Naive thymus-derived CD8-positive, alpha-beta T cell (primary cell): ENCODE measurements at regions not wholly inside any gene's neighbourhood (a gene's known extent, or its start where the extent isn't known, plus 50 kb on each side); places are given as distances from the start of the nearest gene placed in this dataset.

Experiments used
- ATAC-seq, 2 donors: fragments of 150-1000 bp; cut with Tn5 transposase in 1 of 2; sonication (Bioruptor Pico), chemical (Tn5 transposase) in 1 of 2; 1 replicate in 1 of 2; 2 replicates in 1 of 2; pipeline ENCODE4 v1.10.0; 2021; ENCODE audit warnings: mild to moderate bottlenecking in 2 of 2, moderate library complexity in 2 of 2
- POLR2A ChIA-PET: fragments of 350-600 bp; sonication (Branson Sonifier 250); formaldehyde crosslinking; loops from one replicate; lab custom pipeline; 2021; ENCODE audit warnings: antibody characterized with exemption; lab: Charles Lee
- DNase-seq, 10 donors: peaks; one replicate each; pipeline versions ENCODE4 v3.0.0 to v3.0.0-alpha.2; 2020 to 2022
- H3K27ac Mint-ChIP-seq, 10 donors: one replicate each; pipeline ENCODE4 v1.8.0; 2020 to 2022; ENCODE audit warnings: mild to moderate bottlenecking in 10 of 10, mixed read lengths in 10 of 10, moderate library complexity in 4 of 10, inconsistent platforms in 1 of 10
- H3K27me3 Mint-ChIP-seq, 5 donors: one replicate each; pipeline ENCODE4 v1.8.0; 2021 to 2022; ENCODE audit warnings: mixed read lengths in 5 of 5
- H3K36me3 Mint-ChIP-seq, 3 donors: one replicate each; pipeline ENCODE4 v1.8.0; 2020 to 2022; ENCODE audit warnings: mixed read lengths in 3 of 3, mild to moderate bottlenecking in 2 of 3, inconsistent platforms in 1 of 3
- H3K4me1 Mint-ChIP-seq, 4 donors: one replicate each; pipeline ENCODE4 v1.8.0; 2021 to 2022; ENCODE audit warnings: mixed read lengths in 4 of 4
- H3K4me3 Mint-ChIP-seq, 10 donors: one replicate each; pipeline ENCODE4 v1.8.0; 2020 to 2022; ENCODE audit warnings: mild to moderate bottlenecking in 10 of 10, mixed read lengths in 10 of 10, moderate library complexity in 6 of 10, inconsistent platforms in 1 of 10
- H3K9me3 Mint-ChIP-seq, 9 donors: one replicate each; pipeline ENCODE4 v1.8.0; 2020 to 2022; ENCODE audit warnings: mixed read lengths in 9 of 9, mild to moderate bottlenecking in 3 of 9, inconsistent platforms in 1 of 9, moderate library complexity in 1 of 9

- peaks cover 0 to 11% (median 0%) of the 10 kb centered on the region in 5 donors for H3K27me3 Mint-ChIP-seq
- POLR2A ChIA-PET = no interaction called here
- H3K27ac Mint-ChIP-seq = no peak overlapping the region
- DNase-seq (no peak), ATAC-seq (no peak)
- no peaks in the 10 kb centered on the region for H3K4me1 Mint-ChIP-seq
- H3K9me3 Mint-ChIP-seq = peaks cover 0 to 25% (median 7%) of the 10 kb centered on the region in 9 donors
- peaks cover 0 to 4% (median 2%) of the 10 kb centered on the region in 3 donors for H3K36me3 Mint-ChIP-seq
- no peak overlapping the region for H3K4me3 Mint-ChIP-seq
These were observed 73.2 kb upstream of the ANXA10 start for GRCh38 chr4:168019019-168019651.

GRCh38 chr4:168019921-168020320, 72.4 kb upstream of the ANXA10 start:
- no peak for ATAC-seq
- Mint-ChIP-seq H3K9me3 (peaks cover 0 to 25% (median 7%) of the 10 kb centered on the region in 9 donors), H3K36me3 (peaks cover 0 to 4% (median 2%) of the 10 kb centered on the region in 3 donors), H3K4me1 (no peaks in the 10 kb centered on the region), H3K27ac (no peak overlapping the region), H3K4me3 (no peak overlapping the region), H3K27me3 (peaks cover 0 to 10% (median 0%) of the 10 kb centered on the region in 5 donors)
- no peak for DNase-seq
- POLR2A ChIA-PET = no interaction called here

- no peak for DNase-seq
- ATAC-seq = no peak
- Mint-ChIP-seq H3K4me3 (no peak overlapping the region), H3K27me3 (peaks cover 0 to 4% (median 0%) of the 10 kb centered on the region in 5 donors), H3K27ac (no peak overlapping the region), H3K36me3 (peaks cover 0 to 4% (median 2%) of the 10 kb centered on the region in 3 donors), H3K9me3 (peaks cover 0 to 21% (median 7%) of the 10 kb centered on the region in 9 donors), H3K4me1 (no peaks in the 10 kb centered on the region)
- POLR2A ChIA-PET = no interaction called here
These were observed 70.7 kb upstream of the ANXA10 start for GRCh38 chr4:168021666-168022065.

DNA sequence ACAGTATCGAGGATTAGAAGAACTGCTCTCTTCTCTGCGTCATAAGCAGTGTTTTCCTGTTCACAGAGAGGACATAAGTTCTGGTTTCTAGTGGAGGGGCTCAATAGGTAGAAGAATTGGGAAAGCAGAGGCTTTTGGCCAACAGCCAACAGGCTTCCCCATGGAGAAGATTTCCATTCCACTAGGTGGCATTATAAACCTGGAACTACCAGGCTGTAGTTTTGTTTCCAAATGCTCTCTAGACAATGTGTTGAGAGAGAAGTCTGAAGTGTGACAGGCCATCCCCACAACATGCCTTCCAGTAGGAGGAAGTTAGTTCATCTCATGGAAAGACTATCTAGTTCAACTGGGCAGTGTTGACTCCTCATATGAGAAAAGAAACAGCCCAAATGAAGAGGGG, 63.8 kb upstream of the ANXA10 start:
- ATAC-seq = no peak
- H3K9me3 Mint-ChIP-seq = peaks cover 0 to 8% (median 3%) of the 10 kb centered on the region in 9 donors

GRCh38 chr4:168028970-168029597, 63.3 kb upstream of the ANXA10 start:
- H3K4me3 Mint-ChIP-seq = no peak overlapping the region
- H3K27ac Mint-ChIP-seq = no peak overlapping the region
- ATAC-seq = no peak
- no peaks in the 10 kb centered on the region for H3K4me1 Mint-ChIP-seq
- no peak for DNase-seq
- H3K27me3 Mint-ChIP-seq = peaks cover 0 to 3% (median 0%) of the 10 kb centered on the region in 5 donors
- POLR2A ChIA-PET = no interaction called here
- peaks cover 0 to 6% (median 1%) of the 10 kb centered on the region in 9 donors for H3K9me3 Mint-ChIP-seq
- no peaks in the 10 kb centered on the region for H3K36me3 Mint-ChIP-seq

More for the DNA sequence above, 63.8 kb upstream of the ANXA10 start:
- Mint-ChIP-seq H3K4me3 (no peak overlapping the region), H3K36me3 (no peaks in the 10 kb centered on the region), H3K27me3 (peaks cover 0 to 3% (median 0%) of the 10 kb centered on the region in 5 donors), H3K27ac (no peak overlapping the region), H3K4me1 (no peaks in the 10 kb centered on the region)
- POLR2A ChIA-PET = no interaction called here
- DNase-seq = no peak

DNA sequence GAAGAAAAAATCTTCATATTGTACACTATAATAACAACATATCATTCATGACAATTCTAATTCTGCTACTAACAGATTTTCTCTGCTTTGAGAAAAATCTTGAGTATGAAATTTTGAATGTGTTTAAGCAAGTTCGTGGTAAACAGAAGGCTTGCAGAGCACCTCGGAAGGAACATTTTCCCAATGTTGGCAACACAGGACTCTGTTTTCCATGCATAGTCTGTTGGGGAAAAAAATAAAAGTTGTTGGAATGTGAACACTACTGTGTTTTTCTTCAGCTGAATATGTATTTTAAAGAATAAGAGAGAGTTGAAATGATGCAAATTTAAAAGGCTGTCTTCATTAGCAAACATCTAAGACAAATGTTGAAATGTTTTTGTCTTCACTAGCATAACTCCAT, 54.7 kb upstream of the ANXA10 start:
- Mint-ChIP-seq H3K4me1 (no peaks in the 10 kb centered on the region), H3K9me3 (no peaks in the 10 kb centered on the region), H3K4me3 (no peak overlapping the region), H3K27ac (no peak overlapping the region), H3K36me3 (no peaks in the 10 kb centered on the region), H3K27me3 (peaks cover 0 to 6% (median 0%) of the 10 kb centered on the region in 5 donors)
- no peak for DNase-seq
- ATAC-seq = no peak
- POLR2A ChIA-PET = no interaction called here

- POLR2A ChIA-PET = no interaction called here
- no peaks in the 10 kb centered on the region for H3K4me1 Mint-ChIP-seq
- no peaks in the 10 kb centered on the region for H3K9me3 Mint-ChIP-seq
- DNase-seq (no peak), ATAC-seq (no peak)
- H3K27ac Mint-ChIP-seq = no peak overlapping the region
- H3K36me3 Mint-ChIP-seq = no peaks in the 10 kb centered on the region
- peaks cover 0 to 6% (median 0%) of the 10 kb centered on the region in 5 donors for H3K27me3 Mint-ChIP-seq
- H3K4me3 Mint-ChIP-seq = no peak overlapping the region
These were observed 52.7 kb upstream of the ANXA10 start for GRCh38 chr4:168039593-168039992.
